HCT116 (cell line): ENCODE measurements at regions not wholly inside any gene's neighbourhood (a gene's known extent, or its start where the extent isn't known, plus 50 kb on each side); places are given as distances from the start of the nearest gene placed in this dataset.

ENCODE experiments used
- ATAC-seq: fragments of 200-7000 bp; cut with Tn5 transposase; 2 replicates; pipeline ENCODE4 v1.9.1; 2020; ENCODE audit warnings: mild to moderate bottlenecking, moderate library complexity
- BruUV-seq: library from RNA; stranded (reverse); fragments of 400-500 nt; replicated peaks from 2 replicates; lab custom pipeline; 2021; lab: Mats Ljungman, UMichigan
- CTCF ChIA-PET: fragments of 300-600 bp; sonication (Branson Sonifier 250); formaldehyde crosslinking; loops from one replicate; lab custom pipeline; 2021; ENCODE audit warnings: antibody characterized with exemption; lab: Charles Lee
- POLR2A ChIA-PET: fragments of 300-600, 350-600 bp; sonication (Branson Sonifier 250); formaldehyde crosslinking; loops from one replicate; lab custom pipeline; 2021; ENCODE audit warnings: antibody characterized with exemption; lab: Charles Lee
- RAD21 ChIA-PET, 2 experiments: fragments of 300-600 bp; sonication (Branson Sonifier 250); formaldehyde crosslinking; loops; one replicate each; lab custom pipeline; 2023; ENCODE audit warnings: low total read pairs in 2 of 2; ENCODE audit not compliant: uncharacterized antibody in 2 of 2, unreplicated experiment in 2 of 2, low non-redundant PET in 1 of 2; lab: Charles Lee
- DNase-seq: peaks from one replicate; pipeline ENCODE4 v3.0.0-alpha.2; 2010; ENCODE audit warnings: low read depth, low spot score
- H2AFZ ChIP-seq: fragments of 200-600 bp; shearing (Covaris generic), sonication (generic); 2 replicates; pipeline ENCODE4 v1.6.1; 2017; ENCODE audit warnings: low read depth, mixed run types, mixed read lengths, antibody characterized with exemption, low read length; ENCODE audit not compliant: poor library complexity, severe bottlenecking
- H3K27ac ChIP-seq: 2 replicates; pipeline ENCODE4 v1.5.1; 2012; ENCODE audit warnings: low read depth, low read length
- H3K27me3 ChIP-seq: fragments of 200-600 bp; sonication (generic); 2 replicates; pipeline ENCODE4 v1.6.1; 2016; ENCODE audit warnings: mixed run types, low read length, mixed read lengths; ENCODE audit not compliant: insufficient read depth
- H3K36me3 ChIP-seq, 2 experiments: fragments of 200-500 bp in 1 of 2; fragments of 200-600 bp in 1 of 2; sonication (Bioruptor generic) in 1 of 2; sonication (generic) in 1 of 2; 2 replicates each; pipeline versions ENCODE4 v1.5.1 to v1.6.1; 2014 to 2016; ENCODE audit warnings: low read length in 2 of 2, inconsistent platforms in 1 of 2, mixed read lengths in 1 of 2, mixed run types in 1 of 2; ENCODE audit not compliant: insufficient read depth in 2 of 2, control insufficient read depth in 1 of 2
- H3K4me1 ChIP-seq, 2 experiments: fragments of 200-600 bp in 1 of 2; sonication (generic) in 1 of 2; 2 replicates each; pipeline versions ENCODE4 v1.5.1 to v1.6.1; 2012 to 2017; ENCODE audit warnings: low read length in 2 of 2, inconsistent platforms in 1 of 2, mild to moderate bottlenecking in 1 of 2, mixed read lengths in 1 of 2, mixed run types in 1 of 2, moderate library complexity in 1 of 2; ENCODE audit not compliant: insufficient read depth in 2 of 2, control insufficient read depth in 1 of 2
- H3K4me2 ChIP-seq: fragments of 200-600 bp; sonication (generic); 2 replicates; pipeline ENCODE4 v1.6.1; 2017; ENCODE audit warnings: mixed run types, low read length, mixed read lengths
- H3K4me3 ChIP-seq, 2 experiments: fragments of 200-600 bp in 1 of 2; sonication (generic) in 1 of 2; replicated peaks in 1 of 2; 2 replicates each; pipeline ENCODE4 v1.5.1; 2011 to 2016; ENCODE audit warnings: low read length in 2 of 2, control low read depth in 1 of 2, low read depth in 1 of 2, mild to moderate bottlenecking in 1 of 2, mixed read lengths in 1 of 2, mixed run types in 1 of 2
- H3K79me2 ChIP-seq: fragments of 200-600 bp; sonication (generic); 2 replicates; pipeline ENCODE4 v1.6.1; 2017; ENCODE audit warnings: mild to moderate bottlenecking, mixed run types, low read length, moderate library complexity, mixed read lengths; ENCODE audit not compliant: insufficient read depth
- H3K9ac ChIP-seq: fragments of 200-600 bp; sonication (generic); 2 replicates; pipeline ENCODE4 v1.6.1; 2016; ENCODE audit warnings: low read length, mixed read lengths
- H3K9me2 ChIP-seq: fragments of 200-600 bp; sonication (generic), shearing (Covaris generic); 2 replicates; pipeline ENCODE4 v1.6.1; 2017; ENCODE audit warnings: mixed run types, mild to moderate bottlenecking, moderate library complexity; ENCODE audit not compliant: insufficient read depth
- H3K9me3 ChIP-seq, 2 experiments: fragments of 200-500 bp in 1 of 2; fragments of 200-600 bp in 1 of 2; sonication (Bioruptor generic) in 1 of 2; sonication (generic) in 1 of 2; 2 replicates each; pipeline ENCODE4 v1.6.1; 2014 to 2017; ENCODE audit warnings: low read length in 2 of 2, mixed read lengths in 2 of 2, inconsistent platforms in 1 of 2, low read depth in 1 of 2, mild to moderate bottlenecking in 1 of 2, mixed run types in 1 of 2, moderate library complexity in 1 of 2; ENCODE audit not compliant: control insufficient read depth in 1 of 2, insufficient read depth in 1 of 2
- H4K20me1 ChIP-seq: fragments of 200-600 bp; sonication (generic), shearing (Covaris generic); 2 replicates; pipeline ENCODE4 v1.6.1; 2017; ENCODE audit warnings: mixed run types, mild to moderate bottlenecking, moderate library complexity; ENCODE audit not compliant: insufficient read depth
- CEBPB ChIP-seq: IDR thresholded peaks from 2 replicates; pipeline ENCODE4 v1.6.1; 2012; ENCODE audit warnings: low read depth
- ELF1 ChIP-seq: IDR thresholded peaks from 2 replicates; pipeline ENCODE4 v1.6.1; 2012; ENCODE audit warnings: low read depth, borderline replicate concordance
- EZH2 ChIP-seq: fragments of 200-600 bp; sonication (generic); IDR thresholded peaks from 2 replicates; pipeline ENCODE4 v1.6.1; 2017; ENCODE audit warnings: antibody characterized with exemption, mixed run types
- FOSL1 ChIP-seq: IDR thresholded peaks from 2 replicates; pipeline ENCODE4 v1.6.1; 2012; ENCODE audit warnings: low read depth
- MAX ChIP-seq: IDR thresholded peaks from 2 replicates; pipeline ENCODE4 v1.6.1; 2012
- POLR2A ChIP-seq: IDR thresholded peaks from 2 replicates; pipeline ENCODE4 v1.7.0; 2011; ENCODE audit warnings: borderline replicate concordance; ENCODE audit not compliant: insufficient read depth, insufficient read length; ENCODE audit errors: extremely low read depth
- REST ChIP-seq: IDR thresholded peaks from 2 replicates; pipeline ENCODE4 v1.6.1; 2012; ENCODE audit warnings: low read depth
- SIN3A ChIP-seq: IDR thresholded peaks from 2 replicates; pipeline ENCODE4 v1.6.1; 2012; ENCODE audit warnings: low read depth
- TCF7L2 ChIP-seq: IDR thresholded peaks from 2 replicates; pipeline ENCODE4 v1.7.0; 2011; ENCODE audit warnings: borderline replicate concordance, inconsistent platforms; ENCODE audit not compliant: insufficient read depth, insufficient read length; ENCODE audit errors: extremely low read depth
- YY1 ChIP-seq: IDR thresholded peaks from 2 replicates; pipeline ENCODE4 v1.6.1; 2011; ENCODE audit warnings: low read length, low read depth, moderate library complexity, mild to moderate bottlenecking; ENCODE audit not compliant: insufficient replicate concordance; ENCODE audit errors: extremely low read depth
- intact Hi-C: fragments of 100-400 bp; cut with micrococcal nuclease; formaldehyde crosslinking; loops from 2 replicates; pipeline ENCODE4 v1.10.0; 2022

GRCh38 chr20:40578961-40579360, 110.1 kb downstream of the MAFB start:
- Histone ChIP-seq H3K9ac (no peak overlapping the region), H3K4me3 (no peak overlapping the region), H3K9me2 (no peaks in the 10 kb centered on the region), H2AFZ (no peak overlapping the region)
- RAD21 ChIA-PET = no interaction called here
- no TSS peak for BruUV-seq
- no peak for DNase-seq
- no peak for TF ChIP-seq YY1
- TF ChIP-seq ELF1 = no peak
- no peak for TF ChIP-seq FOSL1
- TF ChIP-seq CEBPB = no peak
- no peak for TF ChIP-seq POLR2A
- TF ChIP-seq TCF7L2 = no peak
- TF ChIP-seq SIN3A = no peak
- TF ChIP-seq, all 23 proteins: peak for 0
- Histone ChIP-seq H3K36me3 (no peaks in the 10 kb centered on the region), H3K9me3 (no peaks in the 10 kb centered on the region), H4K20me1 (no peaks in the 10 kb centered on the region), H3K79me2 (no peaks in the 10 kb centered on the region), H3K4me2 (no peak overlapping the region), H3K27ac (no peak overlapping the region), H3K4me1 (no peaks in the 10 kb centered on the region), H3K27me3 (peaks cover 22% of the 10 kb centered on the region; the same call in 1 of the 2 replicates)
- intact Hi-C loops = no loop called here
- ATAC-seq = no peak
- ChIA-PET CTCF (no interaction called here), POLR2A (no interaction called here)

GRCh38 chr20:40575851-40576250, 113.2 kb downstream of the MAFB start:
- ChIA-PET POLR2A (no interaction called here), CTCF (no interaction called here), RAD21 (no interaction called here)
- ATAC-seq (no peak), DNase-seq (no peak)
- H3K4me1 ChIP-seq = no peaks in the 10 kb centered on the region
- no peak for TF ChIP-seq MAX
- no peak for TF ChIP-seq REST
- no peak for TF ChIP-seq FOSL1
- no peak for TF ChIP-seq EZH2
- TF ChIP-seq SIN3A = no peak
- TF ChIP-seq POLR2A = no peak
- H3K79me2 ChIP-seq = no peaks in the 10 kb centered on the region
- BruUV-seq = no TSS peak
- no peak overlapping the region for H2AFZ ChIP-seq
- intact Hi-C loops = no loop called here
- no peaks in the 10 kb centered on the region for H4K20me1 ChIP-seq
- H3K4me3 ChIP-seq = no peak overlapping the region
- no peak overlapping the region for H3K4me2 ChIP-seq
- no peaks in the 10 kb centered on the region for H3K9me3 ChIP-seq
- peaks cover 7% of the 10 kb centered on the region; the same call in 1 of the 2 replicates for H3K27me3 ChIP-seq
- H3K9me2 ChIP-seq = no peaks in the 10 kb centered on the region
- H3K27ac ChIP-seq = no peak overlapping the region
- no peak overlapping the region for H3K9ac ChIP-seq
- no peaks in the 10 kb centered on the region for H3K36me3 ChIP-seq
